GM12878 (cell line): ENCODE measurements at regions not wholly inside any gene's neighbourhood (a gene's known extent, or its start where the extent isn't known, plus 50 kb on each side); places are given as distances from the start of the nearest gene placed in this dataset.

Source experiments
- CBFB ChIP-seq: IDR thresholded peaks from 2 replicates; pipeline ENCODE4 v1.6.1; 2016; ENCODE audit warnings: antibody characterized with exemption, low read depth
- HDGF ChIP-seq: fragments of 450-650 bp; IDR thresholded peaks from 2 replicates; pipeline ENCODE4 v1.6.1; 2016; ENCODE audit warnings: antibody characterized with exemption
- NBN ChIP-seq: fragments of 450-650 bp; IDR thresholded peaks from 2 replicates; pipeline ENCODE4 v1.6.1; 2016
- NFIC ChIP-seq: IDR thresholded peaks from 2 replicates; pipeline ENCODE4 v1.6.1; 2012; ENCODE audit warnings: low read depth, mild to moderate bottlenecking, inconsistent platforms, low read length, moderate library complexity
- POLR2A ChIP-seq: IDR thresholded peaks from 2 replicates; pipeline ENCODE4 v1.6.1; 2011; ENCODE audit warnings: low read depth, mild to moderate bottlenecking, low read length
- RFX5 ChIP-seq: IDR thresholded peaks from 2 replicates; pipeline ENCODE4 v1.6.1; 2011; ENCODE audit warnings: low read depth, low read length, improper control_type of control experiment
- STAT3 ChIP-seq: IDR thresholded peaks from 2 replicates; pipeline ENCODE4 v1.6.1; 2011; ENCODE audit warnings: low read depth, low read length, improper control_type of control experiment
- TF ChIP-seq, protein P1 (sequence below), 3 experiments: IDR thresholded peaks in 2 of 3; conservative IDR thresholded peaks in 1 of 3; 2 replicates each; pipeline ENCODE4 v1.5.1; 2011; ENCODE audit warnings: low read depth in 3 of 3, low read length in 3 of 3, mild to moderate bottlenecking in 3 of 3, control low read depth in 2 of 3, moderate library complexity in 2 of 3, inconsistent platforms in 1 of 3, mixed read lengths in 1 of 3; ENCODE audit not compliant: control insufficient read depth in 2 of 3, insufficient read depth in 1 of 3; ENCODE audit errors: extremely low read depth in 1 of 3
- TF ChIP-seq, protein P2 (sequence below): IDR thresholded peaks from 2 replicates; pipeline ENCODE4 v1.6.1; 2012; ENCODE audit warnings: mild to moderate bottlenecking, low read depth, low read length

DNA sequence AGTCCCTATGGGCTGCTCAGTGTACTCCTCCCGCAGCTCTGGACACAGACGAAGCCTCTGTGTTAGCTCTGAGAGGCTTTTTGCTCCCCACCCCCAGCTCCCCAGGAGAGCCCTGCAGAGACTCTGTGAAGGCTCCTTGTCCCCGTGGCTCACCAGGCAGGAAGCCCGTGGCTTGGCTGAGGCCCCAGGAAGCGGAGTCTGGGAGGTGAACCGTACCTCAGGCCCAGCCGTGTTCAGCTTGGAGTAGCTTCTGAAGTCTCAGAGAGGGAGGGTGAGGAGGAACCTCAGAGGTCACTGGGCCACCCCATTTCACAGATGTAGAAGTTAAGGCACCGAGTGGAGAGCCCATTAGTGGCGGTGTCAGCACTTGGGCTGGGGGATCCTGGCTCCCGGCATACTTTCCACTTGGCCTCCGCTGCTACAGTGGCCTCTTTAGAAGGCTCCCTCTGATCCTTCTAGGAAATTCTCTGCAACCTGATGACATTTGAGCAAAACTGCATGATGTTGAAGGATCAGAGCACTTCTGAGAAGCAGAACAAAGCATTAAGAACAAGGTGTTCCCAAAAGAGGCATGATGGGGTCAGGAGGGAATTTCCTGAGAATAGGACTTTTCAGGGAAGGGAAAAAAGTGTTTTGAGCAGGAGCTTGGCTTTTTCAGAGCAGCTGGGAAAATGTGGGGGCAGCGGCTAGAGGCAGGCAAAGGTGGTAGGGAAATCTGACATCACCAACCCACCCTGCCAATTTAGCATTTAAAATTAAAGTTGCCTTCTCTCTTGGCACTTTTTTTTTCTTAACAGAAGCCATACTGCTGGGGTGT lies 79.1 kb downstream of the MCFD2 start:
- TF ChIP-seq HDGF, result no peak
- no peak for TF ChIP-seq NBN
- TF ChIP-seq, protein P1, sequence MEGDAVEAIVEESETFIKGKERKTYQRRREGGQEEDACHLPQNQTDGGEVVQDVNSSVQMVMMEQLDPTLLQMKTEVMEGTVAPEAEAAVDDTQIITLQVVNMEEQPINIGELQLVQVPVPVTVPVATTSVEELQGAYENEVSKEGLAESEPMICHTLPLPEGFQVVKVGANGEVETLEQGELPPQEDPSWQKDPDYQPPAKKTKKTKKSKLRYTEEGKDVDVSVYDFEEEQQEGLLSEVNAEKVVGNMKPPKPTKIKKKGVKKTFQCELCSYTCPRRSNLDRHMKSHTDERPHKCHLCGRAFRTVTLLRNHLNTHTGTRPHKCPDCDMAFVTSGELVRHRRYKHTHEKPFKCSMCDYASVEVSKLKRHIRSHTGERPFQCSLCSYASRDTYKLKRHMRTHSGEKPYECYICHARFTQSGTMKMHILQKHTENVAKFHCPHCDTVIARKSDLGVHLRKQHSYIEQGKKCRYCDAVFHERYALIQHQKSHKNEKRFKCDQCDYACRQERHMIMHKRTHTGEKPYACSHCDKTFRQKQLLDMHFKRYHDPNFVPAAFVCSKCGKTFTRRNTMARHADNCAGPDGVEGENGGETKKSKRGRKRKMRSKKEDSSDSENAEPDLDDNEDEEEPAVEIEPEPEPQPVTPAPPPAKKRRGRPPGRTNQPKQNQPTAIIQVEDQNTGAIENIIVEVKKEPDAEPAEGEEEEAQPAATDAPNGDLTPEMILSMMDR (IDR thresholded peaks at IDR 0.05 in 2 of 3, conservative IDR thresholded peaks at IDR 0.05 in 1 of 3; ENCODE audit: control insufficient read depth in 2 of 3, extremely low read depth in 1 of 3, insufficient read depth in 1 of 3, low read depth in 3 of 3, low read length in 3 of 3), result no peak
- TF ChIP-seq RFX5, result no peak
- TF ChIP-seq, protein P2, sequence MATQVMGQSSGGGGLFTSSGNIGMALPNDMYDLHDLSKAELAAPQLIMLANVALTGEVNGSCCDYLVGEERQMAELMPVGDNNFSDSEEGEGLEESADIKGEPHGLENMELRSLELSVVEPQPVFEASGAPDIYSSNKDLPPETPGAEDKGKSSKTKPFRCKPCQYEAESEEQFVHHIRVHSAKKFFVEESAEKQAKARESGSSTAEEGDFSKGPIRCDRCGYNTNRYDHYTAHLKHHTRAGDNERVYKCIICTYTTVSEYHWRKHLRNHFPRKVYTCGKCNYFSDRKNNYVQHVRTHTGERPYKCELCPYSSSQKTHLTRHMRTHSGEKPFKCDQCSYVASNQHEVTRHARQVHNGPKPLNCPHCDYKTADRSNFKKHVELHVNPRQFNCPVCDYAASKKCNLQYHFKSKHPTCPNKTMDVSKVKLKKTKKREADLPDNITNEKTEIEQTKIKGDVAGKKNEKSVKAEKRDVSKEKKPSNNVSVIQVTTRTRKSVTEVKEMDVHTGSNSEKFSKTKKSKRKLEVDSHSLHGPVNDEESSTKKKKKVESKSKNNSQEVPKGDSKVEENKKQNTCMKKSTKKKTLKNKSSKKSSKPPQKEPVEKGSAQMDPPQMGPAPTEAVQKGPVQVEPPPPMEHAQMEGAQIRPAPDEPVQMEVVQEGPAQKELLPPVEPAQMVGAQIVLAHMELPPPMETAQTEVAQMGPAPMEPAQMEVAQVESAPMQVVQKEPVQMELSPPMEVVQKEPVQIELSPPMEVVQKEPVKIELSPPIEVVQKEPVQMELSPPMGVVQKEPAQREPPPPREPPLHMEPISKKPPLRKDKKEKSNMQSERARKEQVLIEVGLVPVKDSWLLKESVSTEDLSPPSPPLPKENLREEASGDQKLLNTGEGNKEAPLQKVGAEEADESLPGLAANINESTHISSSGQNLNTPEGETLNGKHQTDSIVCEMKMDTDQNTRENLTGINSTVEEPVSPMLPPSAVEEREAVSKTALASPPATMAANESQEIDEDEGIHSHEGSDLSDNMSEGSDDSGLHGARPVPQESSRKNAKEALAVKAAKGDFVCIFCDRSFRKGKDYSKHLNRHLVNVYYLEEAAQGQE, result no peak
- TF ChIP-seq POLR2A, result no peak
- TF ChIP-seq CBFB, result no peak
- no peak for TF ChIP-seq NFIC
- no peak for TF ChIP-seq STAT3
